CD4-positive, alpha-beta memory T cell (primary cell): ENCODE measurements at regions not wholly inside any gene's neighbourhood (a gene's known extent, or its start where the extent isn't known, plus 50 kb on each side); places are given as distances from the start of the nearest gene placed in this dataset.

Source experiments
- CTCF ChIA-PET: fragments of 350-600 bp; sonication (Branson Sonifier 250); formaldehyde crosslinking; loops from one replicate; lab custom pipeline; 2021; ENCODE audit warnings: inconsistent platforms; ENCODE audit not compliant: partially characterized antibody; lab: Charles Lee
- POLR2A ChIA-PET: fragments of 350-600 bp; sonication (Branson Sonifier 250); formaldehyde crosslinking; loops from one replicate; lab custom pipeline; 2021; ENCODE audit not compliant: partially characterized antibody; lab: Charles Lee
- DNase-seq, 5 donors: peaks; one replicate each; pipeline versions ENCODE4 v3.0.0 to v3.0.0-alpha.2; 2020 to 2022; ENCODE audit warnings: mixed read lengths in 1 of 5
- H3K27ac ChIP-seq: one replicate; pipeline ENCODE4 v1.7.0; 2013; ENCODE audit warnings: low read depth, low read length
- H3K27me3 ChIP-seq: 2 replicates; pipeline ENCODE4 v1.7.0; 2013; ENCODE audit warnings: mild to moderate bottlenecking, low read length, moderate library complexity; ENCODE audit not compliant: insufficient read depth
- H3K36me3 ChIP-seq: 2 replicates; pipeline ENCODE4 v1.7.0; 2013; ENCODE audit warnings: mild to moderate bottlenecking, low read length, moderate library complexity; ENCODE audit not compliant: insufficient read depth
- H3K4me1 ChIP-seq: 2 replicates; pipeline ENCODE4 v1.7.0; 2013; ENCODE audit warnings: mild to moderate bottlenecking, low read length, moderate library complexity; ENCODE audit not compliant: insufficient read depth
- H3K4me3 ChIP-seq, 2 donors: one replicate each; pipeline ENCODE4 v1.7.0; 2013; ENCODE audit warnings: low read length in 2 of 2, mild to moderate bottlenecking in 1 of 2
- H3K9me3 ChIP-seq, 2 donors: one replicate each; pipeline ENCODE4 v1.7.0; 2013; ENCODE audit warnings: low read length in 2 of 2, control low read depth in 1 of 2; ENCODE audit not compliant: control insufficient read depth in 1 of 2
- H3K27ac Mint-ChIP-seq, 7 donors: one replicate each; pipeline ENCODE4 v1.8.0; 2020 to 2021; ENCODE audit warnings: mixed read lengths in 7 of 7, mild to moderate bottlenecking in 6 of 7, inconsistent platforms in 3 of 7, moderate library complexity in 3 of 7
- H3K27me3 Mint-ChIP-seq, 2 donors: one replicate each; pipeline ENCODE4 v1.8.0; 2020 to 2021; ENCODE audit warnings: mixed read lengths in 2 of 2
- H3K36me3 Mint-ChIP-seq, 2 donors: one replicate each; pipeline ENCODE4 v1.8.0; 2020 to 2021; ENCODE audit warnings: mixed read lengths in 2 of 2, inconsistent platforms in 1 of 2, mild to moderate bottlenecking in 1 of 2
- H3K4me1 Mint-ChIP-seq, 4 donors: one replicate each; pipeline ENCODE4 v1.8.0; 2020 to 2021; ENCODE audit warnings: mixed read lengths in 4 of 4, mild to moderate bottlenecking in 1 of 4
- H3K4me3 Mint-ChIP-seq, 8 donors: one replicate each; pipeline ENCODE4 v1.8.0; 2020 to 2021; ENCODE audit warnings: mixed read lengths in 8 of 8, mild to moderate bottlenecking in 7 of 8, moderate library complexity in 6 of 8, inconsistent platforms in 3 of 8
- H3K9me3 Mint-ChIP-seq, 8 donors: one replicate each; pipeline ENCODE4 v1.8.0; 2020 to 2021; ENCODE audit warnings: mixed read lengths in 8 of 8, mild to moderate bottlenecking in 5 of 8, inconsistent platforms in 3 of 8, moderate library complexity in 1 of 8
- intact Hi-C: fragments of 100-400 bp; cut with micrococcal nuclease; formaldehyde crosslinking; loops from one replicate; pipeline ENCODE4 v1.15.1; 2023

DNA sequence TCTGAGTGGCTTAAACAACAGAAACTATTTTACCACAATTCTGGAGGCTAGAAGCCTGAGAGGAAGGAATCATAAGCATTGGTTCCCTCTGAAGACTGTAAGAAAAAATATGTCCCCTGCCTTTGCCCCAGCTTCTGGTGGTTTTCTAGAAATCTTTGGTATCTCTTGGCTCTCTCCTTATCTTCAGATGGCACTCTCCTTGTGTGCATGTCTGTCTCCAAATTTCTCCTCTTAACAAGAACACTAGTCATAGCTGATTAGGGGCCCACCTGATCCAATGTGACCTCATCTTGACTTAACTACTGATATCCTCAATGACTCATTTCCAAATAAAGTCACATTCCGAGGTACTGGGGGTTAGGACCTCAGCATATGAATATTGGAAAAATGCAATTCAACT lies 635.0 kb upstream of the NR3C2 start:
- H3K36me3 Mint-ChIP-seq: no peaks in the 10 kb centered on the region
- H3K27ac Mint-ChIP-seq: no peak overlapping the region
- intact Hi-C loops: no loop called here
- Histone ChIP-seq H3K4me3 (no peak overlapping the region), H3K4me1 (no peaks in the 10 kb centered on the region), H3K27ac (no peak overlapping the region), H3K9me3 (no peaks in the 10 kb centered on the region), H3K36me3 (no peaks in the 10 kb centered on the region), H3K27me3 (no peaks in the 10 kb centered on the region)
- H3K4me1 Mint-ChIP-seq: no peaks in the 10 kb centered on the region
- CTCF ChIA-PET: no interaction called here
- no peak overlapping the region for H3K4me3 Mint-ChIP-seq
- peaks cover 1 to 5% of the 10 kb centered on the region in 2 donors for H3K27me3 Mint-ChIP-seq
- no peak for DNase-seq
- POLR2A ChIA-PET: no interaction called here
- peaks cover 0 to 4% (median under 1%) of the 10 kb centered on the region in 8 donors for H3K9me3 Mint-ChIP-seq

- H3K27me3 Mint-ChIP-seq: peaks cover 1 to 5% of the 10 kb centered on the region in 2 donors
- POLR2A ChIA-PET: no interaction called here
- no peaks in the 10 kb centered on the region for H3K36me3 ChIP-seq
- H3K27me3 ChIP-seq: no peaks in the 10 kb centered on the region
- no peak overlapping the region for H3K4me3 ChIP-seq
- no peak overlapping the region for H3K4me3 Mint-ChIP-seq
- H3K9me3 Mint-ChIP-seq: peaks cover 0 to 4% (median under 1%) of the 10 kb centered on the region in 8 donors
- H3K36me3 Mint-ChIP-seq: no peaks in the 10 kb centered on the region
- H3K4me1 ChIP-seq: no peaks in the 10 kb centered on the region
- no peak overlapping the region for H3K27ac Mint-ChIP-seq
- no peaks in the 10 kb centered on the region for H3K4me1 Mint-ChIP-seq
- no peaks in the 10 kb centered on the region for H3K9me3 ChIP-seq
- DNase-seq: no peak
- CTCF ChIA-PET: no interaction called here
- H3K27ac ChIP-seq: no peak overlapping the region
- intact Hi-C loops: no loop called here
Measured at GRCh38 chr4:149076401-149076800, 634.2 kb upstream of the NR3C2 start.

DNA sequence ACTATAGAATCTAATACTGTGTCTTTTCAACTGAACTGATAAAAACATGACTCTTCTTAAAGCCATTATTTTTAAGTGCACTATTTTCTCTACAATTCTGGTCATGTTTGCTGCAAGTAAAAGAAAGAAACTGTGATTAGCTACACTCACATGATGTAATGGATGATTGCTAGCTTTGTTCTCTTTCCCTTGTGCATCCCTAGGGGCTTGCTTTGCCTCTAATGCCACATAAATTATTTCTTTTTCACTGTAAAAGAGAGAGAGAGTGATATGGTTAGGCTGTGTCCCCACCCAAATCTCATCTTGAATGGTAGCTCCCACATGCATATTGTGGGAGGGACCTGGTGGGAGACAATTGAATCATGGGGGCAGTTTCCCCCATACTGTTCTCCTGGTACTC lies 630.2 kb upstream of the NR3C2 start:
- ChIA-PET CTCF (no interaction called here), POLR2A (no interaction called here)
- no peak overlapping the region for H3K27ac Mint-ChIP-seq
- no peaks in the 10 kb centered on the region for H3K4me1 Mint-ChIP-seq
- H3K4me1 ChIP-seq: no peaks in the 10 kb centered on the region
- intact Hi-C loops: no loop called here
- no peaks in the 10 kb centered on the region for H3K36me3 ChIP-seq
- no peak for DNase-seq
- H3K4me3 ChIP-seq: no peak overlapping the region
- no peak overlapping the region for H3K4me3 Mint-ChIP-seq
- no peaks in the 10 kb centered on the region for H3K36me3 Mint-ChIP-seq
- H3K9me3 Mint-ChIP-seq: peaks cover 0 to 5% (median 2%) of the 10 kb centered on the region in 8 donors
- no peaks in the 10 kb centered on the region for H3K9me3 ChIP-seq
- no peaks in the 10 kb centered on the region for H3K27me3 ChIP-seq
- H3K27ac ChIP-seq: no peak overlapping the region
- peaks cover 0 to 2% of the 10 kb centered on the region in 2 donors for H3K27me3 Mint-ChIP-seq

- no peaks in the 10 kb centered on the region for H3K4me1 ChIP-seq
- no peak overlapping the region for H3K27ac ChIP-seq
- no peak overlapping the region for H3K4me3 ChIP-seq
- H3K36me3 ChIP-seq: no peaks in the 10 kb centered on the region
- DNase-seq: no peak
- Mint-ChIP-seq H3K9me3 (peaks cover 0 to 7% (median 0%) of the 10 kb centered on the region in 8 donors), H3K4me3 (no peak overlapping the region), H3K27me3 (peaks cover 2 to 5% of the 10 kb centered on the region in 2 donors), H3K4me1 (no peaks in the 10 kb centered on the region), H3K27ac (no peak overlapping the region), H3K36me3 (no peaks in the 10 kb centered on the region)
- ChIA-PET CTCF (interaction anchor here (1.1 kb wide), 1 partner anchor 16 kb away, joined by 3 read pairs; no protein-coding TSS in a partner anchor), POLR2A (no interaction called here)
- intact Hi-C loops: no loop called here
- no peaks in the 10 kb centered on the region for H3K9me3 ChIP-seq
- H3K27me3 ChIP-seq: no peaks in the 10 kb centered on the region
Measured at GRCh38 chr4:149065753-149066152, 623.5 kb upstream of the NR3C2 start.

DNA sequence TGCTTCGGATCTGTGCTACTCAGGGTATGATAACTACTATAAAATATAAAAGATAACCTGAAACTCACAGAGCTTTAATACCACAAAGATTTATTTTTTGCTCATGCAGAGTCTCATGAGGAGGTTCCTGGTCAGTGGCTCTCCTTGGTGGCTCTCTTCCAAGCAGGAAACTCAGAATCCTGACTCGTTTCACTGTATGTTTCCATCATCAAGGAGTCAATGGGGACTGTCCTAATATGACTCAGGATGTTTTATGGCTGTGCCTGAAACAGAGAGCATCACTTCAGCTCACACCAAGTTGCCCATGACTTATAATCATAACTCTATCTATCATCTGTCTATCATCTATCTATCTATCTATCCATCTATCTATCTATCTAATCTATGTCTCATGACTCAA lies 620.8 kb upstream of the NR3C2 start:
- no peak for DNase-seq
- peaks cover 2 to 5% of the 10 kb centered on the region in 2 donors for H3K27me3 Mint-ChIP-seq
- H3K4me3 ChIP-seq: no peak overlapping the region
- intact Hi-C loops: no loop called here
- no peak overlapping the region for H3K4me3 Mint-ChIP-seq
- H3K36me3 ChIP-seq: no peaks in the 10 kb centered on the region
- H3K27ac ChIP-seq: no peak overlapping the region
- no peaks in the 10 kb centered on the region for H3K27me3 ChIP-seq
- POLR2A ChIA-PET: no interaction called here
- H3K4me1 ChIP-seq: no peaks in the 10 kb centered on the region
- H3K9me3 Mint-ChIP-seq: peaks cover 0 to 7% (median 0%) of the 10 kb centered on the region in 8 donors
- CTCF ChIA-PET: no interaction called here
- H3K4me1 Mint-ChIP-seq: no peaks in the 10 kb centered on the region
- H3K9me3 ChIP-seq: no peaks in the 10 kb centered on the region
- H3K27ac Mint-ChIP-seq: no peak overlapping the region
- H3K36me3 Mint-ChIP-seq: no peaks in the 10 kb centered on the region

DNA sequence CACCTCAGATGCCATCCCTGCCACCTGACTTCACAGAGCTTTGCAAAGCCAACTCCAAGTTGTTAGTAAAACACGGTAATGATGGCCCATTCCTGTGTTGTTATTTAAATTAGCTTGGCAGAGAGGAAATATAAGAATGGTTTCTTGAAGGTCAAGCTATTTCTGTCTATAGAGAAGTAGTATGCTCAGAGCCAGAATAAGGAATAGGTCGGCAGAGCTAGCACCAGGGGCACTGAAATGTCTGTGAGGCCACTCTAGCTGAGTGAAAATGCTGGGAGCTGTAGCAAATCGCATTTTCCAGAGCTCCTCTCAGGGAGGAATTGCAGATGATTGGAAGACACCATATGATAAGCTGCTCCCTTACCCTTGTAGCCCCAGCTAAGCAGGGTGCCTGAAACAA lies 615.4 kb upstream of the NR3C2 start:
- intact Hi-C loops: no loop called here
- POLR2A ChIA-PET: no interaction called here
- Histone ChIP-seq H3K4me3 (no peak overlapping the region), H3K36me3 (no peaks in the 10 kb centered on the region), H3K4me1 (no peaks in the 10 kb centered on the region), H3K27ac (no peak overlapping the region), H3K9me3 (no peaks in the 10 kb centered on the region), H3K27me3 (no peaks in the 10 kb centered on the region)
- Mint-ChIP-seq H3K4me1 (no peaks in the 10 kb centered on the region), H3K4me3 (no peak overlapping the region), H3K36me3 (no peaks in the 10 kb centered on the region), H3K27ac (no peak overlapping the region), H3K27me3 (peaks cover 0 to 3% of the 10 kb centered on the region in 2 donors), H3K9me3 (no peaks in the 10 kb centered on the region)
- CTCF ChIA-PET: no interaction called here
- no peak for DNase-seq

DNA sequence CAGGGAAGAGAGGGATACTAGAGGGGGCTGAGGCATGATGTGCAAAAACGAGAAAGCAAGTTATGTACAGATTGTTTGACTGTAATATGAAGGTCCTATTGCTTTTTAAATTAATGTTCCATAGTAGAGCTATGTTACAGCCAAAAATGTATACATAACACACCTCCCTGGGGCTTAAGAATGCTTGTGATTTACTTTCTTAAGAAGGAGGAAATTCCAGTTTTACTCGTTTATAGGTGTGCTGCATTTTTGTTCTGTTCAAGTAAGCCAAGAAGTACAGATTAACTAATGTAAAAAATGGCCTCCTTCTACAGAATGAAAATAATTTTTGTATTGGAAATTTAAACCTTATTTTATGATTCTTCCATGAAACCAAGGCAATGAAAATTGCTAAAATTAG lies 614.4 kb upstream of the NR3C2 start:
- intact Hi-C loops: no loop called here
- no peak overlapping the region for H3K4me3 ChIP-seq
- ChIA-PET CTCF (no interaction called here), POLR2A (no interaction called here)
- Mint-ChIP-seq H3K27ac (no peak overlapping the region), H3K36me3 (no peaks in the 10 kb centered on the region), H3K4me3 (no peak overlapping the region), H3K27me3 (peaks cover 0 to 3% of the 10 kb centered on the region in 2 donors), H3K4me1 (no peaks in the 10 kb centered on the region), H3K9me3 (no peaks in the 10 kb centered on the region)
- H3K4me1 ChIP-seq: no peaks in the 10 kb centered on the region
- no peaks in the 10 kb centered on the region for H3K27me3 ChIP-seq
- no peak overlapping the region for H3K27ac ChIP-seq
- DNase-seq: no peak
- H3K36me3 ChIP-seq: no peaks in the 10 kb centered on the region
- no peaks in the 10 kb centered on the region for H3K9me3 ChIP-seq

DNA sequence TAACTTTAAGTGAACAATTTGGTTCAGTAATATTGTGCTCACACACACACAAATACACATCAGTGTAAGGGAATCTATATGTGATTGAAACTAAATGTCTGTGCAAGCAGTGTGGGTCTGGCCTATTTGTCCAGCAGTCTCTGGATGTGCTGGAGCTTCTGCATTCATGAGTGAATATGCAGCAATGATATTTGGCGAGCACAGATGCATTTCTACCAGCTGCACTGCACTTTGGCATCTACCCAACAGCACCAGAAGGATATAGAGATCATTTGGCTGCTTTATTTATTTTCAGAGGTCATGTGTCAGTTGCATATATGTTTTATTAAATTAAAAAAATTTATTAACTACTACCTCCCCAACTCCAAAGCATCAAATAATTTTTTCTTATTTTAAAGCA lies 613.4 kb upstream of the NR3C2 start:
- H3K4me1 ChIP-seq: no peaks in the 10 kb centered on the region
- Mint-ChIP-seq H3K4me1 (no peaks in the 10 kb centered on the region), H3K27ac (no peak overlapping the region), H3K27me3 (peaks cover 0 to 3% of the 10 kb centered on the region in 2 donors), H3K36me3 (no peaks in the 10 kb centered on the region), H3K9me3 (no peaks in the 10 kb centered on the region), H3K4me3 (no peak overlapping the region)
- H3K27ac ChIP-seq: no peak overlapping the region
- intact Hi-C loops: no loop called here
- POLR2A ChIA-PET: no interaction called here
- CTCF ChIA-PET: no interaction called here
- H3K36me3 ChIP-seq: no peaks in the 10 kb centered on the region
- H3K27me3 ChIP-seq: no peaks in the 10 kb centered on the region
- no peak for DNase-seq
- H3K9me3 ChIP-seq: no peaks in the 10 kb centered on the region
- H3K4me3 ChIP-seq: no peak overlapping the region
